ENCODE measurements at regions not wholly inside any gene's neighbourhood (a gene's known extent, or its start where the extent isn't known, plus 50 kb on each side); places are given as distances from the start of the nearest gene placed in this dataset.
"Not testable (repeated sequence)": the region's sequence is repeated elsewhere in the genome, so short reads cannot be mapped to it uniquely, and the experiment has no call there.

GRCh38 chr1:115179397-115180079 lies 90.2 kb upstream of the TSPAN2 start:
- no peak for FAIRE-seq

GRCh38 chr1:115176189-115176588 lies 86.9 kb upstream of the TSPAN2 start:
- FAIRE-seq: no peak

GRCh38 chr1:115175596-115175995 lies 86.3 kb upstream of the TSPAN2 start:
- no peak for FAIRE-seq

- no peak for FAIRE-seq
Measured at GRCh38 chr1:115173151-115173550, 83.8 kb upstream of the TSPAN2 start.

GRCh38 chr1:115172270-115172669 lies 83.0 kb upstream of the TSPAN2 start:
- FAIRE-seq: no peak

GRCh38 chr1:115170961-115171392 lies 81.7 kb upstream of the TSPAN2 start:
- FAIRE-seq: no peak

GRCh38 chr1:115170377-115170776 lies 81.1 kb upstream of the TSPAN2 start:
- FAIRE-seq: no peak

- no peak for FAIRE-seq
Measured at GRCh38 chr1:115168026-115168425, 78.7 kb upstream of the TSPAN2 start.

- FAIRE-seq: no peak
Measured at GRCh38 chr1:115166531-115167091, 77.3 kb upstream of the TSPAN2 start.

- FAIRE-seq: no peak
Measured at GRCh38 chr1:115165776-115166175, 76.5 kb upstream of the TSPAN2 start.

- no peak for FAIRE-seq
Measured at GRCh38 chr1:115164940-115165705, 75.8 kb upstream of the TSPAN2 start.

- no peak for FAIRE-seq
Measured at GRCh38 chr1:115164484-115164883, 75.2 kb upstream of the TSPAN2 start.

GRCh38 chr1:115160728-115161127 lies 71.4 kb upstream of the TSPAN2 start:
- no peak for FAIRE-seq

GRCh38 chr1:115159958-115160357 lies 70.7 kb upstream of the TSPAN2 start:
- FAIRE-seq: no peak

- no peak for FAIRE-seq
Measured at GRCh38 chr1:115158181-115158580, 68.9 kb upstream of the TSPAN2 start.

- FAIRE-seq: no peak
Measured at GRCh38 chr1:115156826-115157468, 67.6 kb upstream of the TSPAN2 start.

GRCh38 chr1:115153966-115154557 lies 64.8 kb upstream of the TSPAN2 start:
- no peak for FAIRE-seq

- FAIRE-seq: not testable (repeated sequence)
Measured at GRCh38 chr1:115147928-115148327, 58.6 kb upstream of the TSPAN2 start.

- no peak for FAIRE-seq
Measured at GRCh38 chr1:115145226-115145625, 55.9 kb upstream of the TSPAN2 start.

- FAIRE-seq: no peak
Measured at GRCh38 chr1:115144176-115144575, 54.9 kb upstream of the TSPAN2 start.

- FAIRE-seq: no peak
Measured at GRCh38 chr1:115142616-115143015, 53.3 kb upstream of the TSPAN2 start.

GRCh38 chr1:115141145-115141454 lies 51.8 kb upstream of the TSPAN2 start:
- no peak for FAIRE-seq

GRCh38 chr1:115140442-115141144 lies 51.3 kb upstream of the TSPAN2 start:
- no peak for FAIRE-seq
